WTC11 (cell line): ENCODE measurements at regions not wholly inside any gene's neighbourhood (a gene's known extent, or its start where the extent isn't known, plus 50 kb on each side); places are given as distances from the start of the nearest gene placed in this dataset.

Experiments
- ATAC-seq: fragments of 200-7000 bp; cut with Tn5 transposase; 2 replicates; pipeline ENCODE4 v1.10.0; 2021; ENCODE audit warnings: mild to moderate bottlenecking, moderate library complexity
- CTCF ChIA-PET: fragments of 300-600 bp; sonication (Branson Sonifier 250); formaldehyde crosslinking; loops from one replicate; lab custom pipeline; 2021; ENCODE audit warnings: antibody characterized with exemption; lab: Charles Lee
- POLR2A ChIA-PET: fragments of 350-600 bp; sonication (Branson Sonifier 250); formaldehyde crosslinking; loops from one replicate; lab custom pipeline; 2021; ENCODE audit warnings: antibody characterized with exemption; lab: Charles Lee
- DNase-seq: peaks from one replicate; pipeline ENCODE4 v3.0.0; 2021; ENCODE audit warnings: low spot score
- H3K27ac Mint-ChIP-seq: 2 replicates; pipeline ENCODE4 v1.8.0; 2021; ENCODE audit warnings: mixed read lengths
- H3K27me3 Mint-ChIP-seq: 2 replicates; pipeline ENCODE4 v1.8.0; 2021; ENCODE audit warnings: low read depth, mild to moderate bottlenecking, moderate library complexity, mixed read lengths
- H3K36me3 Mint-ChIP-seq: 2 replicates; pipeline ENCODE4 v1.8.0; 2021; ENCODE audit warnings: mixed read lengths
- H3K4me1 Mint-ChIP-seq: 2 replicates; pipeline ENCODE4 v1.8.0; 2022; ENCODE audit warnings: mixed read lengths
- H3K4me3 Mint-ChIP-seq: 2 replicates; pipeline ENCODE4 v1.8.0; 2021; ENCODE audit warnings: mild to moderate bottlenecking, moderate library complexity, mixed read lengths
- H3K9me3 Mint-ChIP-seq: 2 replicates; pipeline ENCODE4 v1.8.0; 2021; ENCODE audit warnings: mixed read lengths
- CBFB ChIP-seq: sonication (generic); formaldehyde crosslinking; IDR thresholded peaks from 2 replicates; pipeline ENCODE4 v1.8.1; 2022; ENCODE audit warnings: mild to moderate bottlenecking, low read depth, missing genetic modification reagents
- CREB1 ChIP-seq: sonication (generic); formaldehyde crosslinking; IDR thresholded peaks from 2 replicates; pipeline ENCODE4 v1.8.0; 2023; ENCODE audit warnings: mild to moderate bottlenecking, missing genetic modification reagents
- CREM ChIP-seq: sonication (generic); formaldehyde crosslinking; IDR thresholded peaks from 2 replicates; pipeline ENCODE4 v1.8.1; 2022; ENCODE audit warnings: mild to moderate bottlenecking, missing genetic modification reagents, moderate library complexity
- ELF4 ChIP-seq: sonication (generic); formaldehyde crosslinking; IDR thresholded peaks from 2 replicates; pipeline ENCODE4 v1.8.1; 2022; ENCODE audit warnings: low read depth, mild to moderate bottlenecking, moderate library complexity, missing genetic modification reagents
- FOXK1 ChIP-seq: sonication (generic); formaldehyde crosslinking; IDR thresholded peaks from 2 replicates; pipeline ENCODE4 v1.8.0; 2022; ENCODE audit warnings: mild to moderate bottlenecking, moderate library complexity, missing genetic modification reagents
- GRHL2 ChIP-seq: fragments of 250-450 bp; sonication (Bioruptor Pico); IDR thresholded peaks from 2 replicates; pipeline ENCODE4 v1.8.0; 2022; ENCODE audit warnings: mild to moderate bottlenecking, moderate library complexity; ENCODE audit not compliant: insufficient replicate concordance, severe bottlenecking
- GTF2I ChIP-seq: fragments of 250-450 bp; sonication (Bioruptor Pico); conservative IDR thresholded peaks from 2 replicates; pipeline ENCODE4 v1.4.0; 2021; ENCODE audit warnings: mild to moderate bottlenecking
- JUN ChIP-seq: sonication (generic); formaldehyde crosslinking; IDR thresholded peaks from 2 replicates; pipeline ENCODE4 v1.8.0; 2023; ENCODE audit warnings: mild to moderate bottlenecking, missing genetic modification reagents
- PREB ChIP-seq: sonication (generic); formaldehyde crosslinking; IDR thresholded peaks from 2 replicates; pipeline ENCODE4 v1.8.1; 2022; ENCODE audit warnings: mild to moderate bottlenecking, missing genetic modification reagents, moderate library complexity, borderline replicate concordance
- PRRX2 ChIP-seq: fragments of 250-450 bp; sonication (Bioruptor Pico); IDR thresholded peaks from 2 replicates; pipeline ENCODE4 v1.8.0; 2021; ENCODE audit warnings: mild to moderate bottlenecking
- SMAD3 ChIP-seq: sonication (generic); formaldehyde crosslinking; IDR thresholded peaks from 2 replicates; pipeline ENCODE4 v1.8.0; 2022; ENCODE audit warnings: missing genetic modification reagents, mild to moderate bottlenecking, borderline replicate concordance
- SOX15 ChIP-seq: fragments of 250-450 bp; sonication (Bioruptor Pico); IDR thresholded peaks from 2 replicates; pipeline ENCODE4 v1.9.0; 2021; ENCODE audit warnings: mild to moderate bottlenecking
- ZNF232 ChIP-seq: sonication (generic); formaldehyde crosslinking; IDR thresholded peaks from 2 replicates; pipeline ENCODE4 v1.8.0; 2022; ENCODE audit warnings: mild to moderate bottlenecking, missing genetic modification reagents
- ZNF671 ChIP-seq: fragments of 250-450 bp; sonication (Bioruptor Pico); IDR thresholded peaks from 2 replicates; pipeline ENCODE4 v1.8.0; 2021; ENCODE audit warnings: mild to moderate bottlenecking
- TF ChIP-seq, protein P1 (sequence below): sonication (generic); formaldehyde crosslinking; IDR thresholded peaks from 2 replicates; pipeline ENCODE4 v1.8.0; 2022; ENCODE audit warnings: mild to moderate bottlenecking, missing genetic modification reagents
- TF ChIP-seq, protein P2 (sequence below): sonication (generic); formaldehyde crosslinking; IDR thresholded peaks from 2 replicates; pipeline ENCODE4 v1.8.0; 2022; ENCODE audit warnings: mild to moderate bottlenecking, missing genetic modification reagents
- TF ChIP-seq, protein P3 (sequence below): sonication (generic); formaldehyde crosslinking; conservative IDR thresholded peaks from 2 replicates; pipeline ENCODE4 v1.8.1; 2022; ENCODE audit warnings: mild to moderate bottlenecking, missing genetic modification reagents
- TF ChIP-seq, protein P4 (sequence below): sonication (generic); formaldehyde crosslinking; IDR thresholded peaks from 2 replicates; pipeline ENCODE4 v1.8.1; 2022; ENCODE audit warnings: low read depth, mild to moderate bottlenecking, moderate library complexity, missing genetic modification reagents, borderline replicate concordance

GRCh38 chr5:54403121-54403520, 52.4 kb upstream of the HSPB3 start:
- Mint-ChIP-seq H3K4me1 (peaks cover 24% of the 10 kb centered on the region), H3K27me3 (no peaks in the 10 kb centered on the region), H3K36me3 (no peaks in the 10 kb centered on the region), H3K9me3 (peaks cover 3% of the 10 kb centered on the region; the same call in 1 of the 2 replicates), H3K4me3 (no peak overlapping the region), H3K27ac (no peak overlapping the region)
- no peak for ATAC-seq
- ChIA-PET CTCF (interaction anchor here (1.8 to 2.1 kb wide), 2 partner anchors 16 to 159 kb away, joined by 7 to 11 read pairs; no protein-coding TSS in a partner anchor), POLR2A (interaction anchor here (0.7 to 1.4 kb wide), 2 partner anchors 16 to 251 kb away, joined by 4 to 5 read pairs; no protein-coding TSS in a partner anchor)
- DNase-seq, result no peak
- no peak for TF ChIP-seq PREB (CRISPR knock-in tag)
- no peak for TF ChIP-seq CREB1 (CRISPR knock-in tag)
- TF ChIP-seq ZNF232, result no peak
- no peak for TF ChIP-seq CBFB
- no peak for TF ChIP-seq PRRX2 (CRISPR knock-in tag)

DNA sequence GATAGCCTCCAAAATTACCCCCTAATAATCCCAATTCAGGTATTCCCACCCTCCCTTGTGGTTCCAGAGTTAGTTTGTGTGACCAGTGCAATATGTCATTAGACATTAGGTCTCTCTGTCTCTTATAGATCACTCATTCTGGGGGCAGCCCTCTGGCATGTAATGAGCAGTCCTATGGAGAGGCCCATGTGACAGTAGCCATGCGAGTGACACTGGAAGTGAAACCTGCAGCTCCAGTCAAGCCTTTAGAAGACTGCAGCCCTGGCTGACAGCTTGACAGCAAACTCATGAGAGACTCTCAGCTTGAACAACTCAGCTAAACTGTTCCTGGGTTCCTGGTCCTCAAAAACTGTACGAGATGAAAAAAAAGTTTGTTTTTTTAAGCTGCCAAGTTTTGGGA, 54.0 kb upstream of the HSPB3 start:
- H3K27me3 Mint-ChIP-seq, result no peaks in the 10 kb centered on the region
- TF ChIP-seq SMAD3 (CRISPR knock-in tag) (no peak), ELF4 (CRISPR knock-in tag) (no peak), GRHL2 (no peak), ZNF671 (no peak)
- TF ChIP-seq, protein P1, sequence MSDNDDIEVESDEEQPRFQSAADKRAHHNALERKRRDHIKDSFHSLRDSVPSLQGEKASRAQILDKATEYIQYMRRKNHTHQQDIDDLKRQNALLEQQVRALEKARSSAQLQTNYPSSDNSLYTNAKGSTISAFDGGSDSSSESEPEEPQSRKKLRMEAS (CRISPR knock-in tag), result no peak
- TF ChIP-seq, protein P2, sequence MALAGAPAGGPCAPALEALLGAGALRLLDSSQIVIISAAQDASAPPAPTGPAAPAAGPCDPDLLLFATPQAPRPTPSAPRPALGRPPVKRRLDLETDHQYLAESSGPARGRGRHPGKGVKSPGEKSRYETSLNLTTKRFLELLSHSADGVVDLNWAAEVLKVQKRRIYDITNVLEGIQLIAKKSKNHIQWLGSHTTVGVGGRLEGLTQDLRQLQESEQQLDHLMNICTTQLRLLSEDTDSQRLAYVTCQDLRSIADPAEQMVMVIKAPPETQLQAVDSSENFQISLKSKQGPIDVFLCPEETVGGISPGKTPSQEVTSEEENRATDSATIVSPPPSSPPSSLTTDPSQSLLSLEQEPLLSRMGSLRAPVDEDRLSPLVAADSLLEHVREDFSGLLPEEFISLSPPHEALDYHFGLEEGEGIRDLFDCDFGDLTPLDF (CRISPR knock-in tag), result no peak
- TF ChIP-seq, all 79 proteins: peak for 0
- Mint-ChIP-seq H3K4me1 (peaks cover 24% of the 10 kb centered on the region), H3K27ac (no peak overlapping the region), H3K4me3 (no peak overlapping the region), H3K36me3 (no peaks in the 10 kb centered on the region), H3K9me3 (no peaks in the 10 kb centered on the region)
- DNase-seq (no peak), ATAC-seq (no peak)
- CTCF ChIA-PET, result interaction anchor here (1.2 kb wide), 1 partner anchor 158 kb away, joined by 5 read pairs; no protein-coding TSS in a partner anchor
- POLR2A ChIA-PET, result no interaction called here

DNA sequence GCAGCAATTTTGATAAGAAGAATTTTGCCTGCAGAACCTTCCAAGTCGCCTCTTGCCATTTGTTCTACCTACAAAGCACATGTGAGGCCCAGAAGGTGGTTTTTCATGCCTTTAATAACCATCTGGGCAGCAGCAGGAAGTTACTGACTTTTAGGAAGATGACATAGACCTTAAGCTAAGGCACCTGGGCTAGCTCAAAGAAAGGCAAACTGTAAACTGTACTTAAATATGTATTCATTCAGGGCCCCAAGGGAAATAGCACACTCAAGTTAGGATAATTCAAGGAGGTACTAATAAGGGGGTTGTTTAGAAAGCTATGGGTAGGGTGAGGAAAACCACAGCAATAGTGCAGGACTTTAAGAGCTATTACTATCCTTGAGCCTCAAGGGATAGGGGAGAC, 57.3 kb upstream of the HSPB3 start:
- Mint-ChIP-seq H3K27ac (no peak overlapping the region), H3K36me3 (no peaks in the 10 kb centered on the region), H3K27me3 (no peaks in the 10 kb centered on the region), H3K4me1 (peaks cover 4% of the 10 kb centered on the region), H3K9me3 (peaks cover under 1% of the 10 kb centered on the region; the same call in 1 of the 2 replicates), H3K4me3 (no peak overlapping the region)
- DNase-seq, result no peak
- no peak for ATAC-seq
- no peak for TF ChIP-seq GTF2I (CRISPR knock-in tag)
- TF ChIP-seq SMAD3 (CRISPR knock-in tag), result no peak
- no peak for TF ChIP-seq ZNF671
- TF ChIP-seq SOX15 (CRISPR knock-in tag), result no peak
- TF ChIP-seq, protein P3, sequence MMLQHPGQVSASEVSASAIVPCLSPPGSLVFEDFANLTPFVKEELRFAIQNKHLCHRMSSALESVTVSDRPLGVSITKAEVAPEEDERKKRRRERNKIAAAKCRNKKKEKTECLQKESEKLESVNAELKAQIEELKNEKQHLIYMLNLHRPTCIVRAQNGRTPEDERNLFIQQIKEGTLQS (CRISPR knock-in tag), result no peak
- TF ChIP-seq FOXK1 (CRISPR knock-in tag), result no peak
- TF ChIP-seq, protein P4, sequence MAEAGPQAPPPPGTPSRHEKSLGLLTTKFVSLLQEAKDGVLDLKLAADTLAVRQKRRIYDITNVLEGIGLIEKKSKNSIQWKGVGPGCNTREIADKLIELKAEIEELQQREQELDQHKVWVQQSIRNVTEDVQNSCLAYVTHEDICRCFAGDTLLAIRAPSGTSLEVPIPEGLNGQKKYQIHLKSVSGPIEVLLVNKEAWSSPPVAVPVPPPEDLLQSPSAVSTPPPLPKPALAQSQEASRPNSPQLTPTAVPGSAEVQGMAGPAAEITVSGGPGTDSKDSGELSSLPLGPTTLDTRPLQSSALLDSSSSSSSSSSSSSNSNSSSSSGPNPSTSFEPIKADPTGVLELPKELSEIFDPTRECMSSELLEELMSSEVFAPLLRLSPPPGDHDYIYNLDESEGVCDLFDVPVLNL (CRISPR knock-in tag), result no peak
- no peak for TF ChIP-seq JUN
- TF ChIP-seq GRHL2, result no peak
- TF ChIP-seq, protein P2 (CRISPR knock-in tag), result no peak
- no peak for TF ChIP-seq CREM
- POLR2A ChIA-PET, result no interaction called here
- CTCF ChIA-PET, result no interaction called here
